Right renal cortex interstitium (tissue), 3 donors: ENCODE measurements at regions not wholly inside any gene's neighbourhood (a gene's known extent, or its start where the extent isn't known, plus 50 kb on each side); places are given as distances from the start of the nearest gene placed in this dataset.

Experiments
- DNase-seq, 3 donors: peaks; one replicate each; pipeline ENCODE4 v3.0.0-alpha.2; 2013; ENCODE audit warnings: low read depth in 3 of 3, low spot score in 2 of 3

GRCh38 chr5:3201941-3202340, 393.7 kb upstream of the IRX1 start:
- no peak for DNase-seq

- no peak for DNase-seq
Observed at GRCh38 chr5:3201121-3201520, 394.5 kb upstream of the IRX1 start.

DNA sequence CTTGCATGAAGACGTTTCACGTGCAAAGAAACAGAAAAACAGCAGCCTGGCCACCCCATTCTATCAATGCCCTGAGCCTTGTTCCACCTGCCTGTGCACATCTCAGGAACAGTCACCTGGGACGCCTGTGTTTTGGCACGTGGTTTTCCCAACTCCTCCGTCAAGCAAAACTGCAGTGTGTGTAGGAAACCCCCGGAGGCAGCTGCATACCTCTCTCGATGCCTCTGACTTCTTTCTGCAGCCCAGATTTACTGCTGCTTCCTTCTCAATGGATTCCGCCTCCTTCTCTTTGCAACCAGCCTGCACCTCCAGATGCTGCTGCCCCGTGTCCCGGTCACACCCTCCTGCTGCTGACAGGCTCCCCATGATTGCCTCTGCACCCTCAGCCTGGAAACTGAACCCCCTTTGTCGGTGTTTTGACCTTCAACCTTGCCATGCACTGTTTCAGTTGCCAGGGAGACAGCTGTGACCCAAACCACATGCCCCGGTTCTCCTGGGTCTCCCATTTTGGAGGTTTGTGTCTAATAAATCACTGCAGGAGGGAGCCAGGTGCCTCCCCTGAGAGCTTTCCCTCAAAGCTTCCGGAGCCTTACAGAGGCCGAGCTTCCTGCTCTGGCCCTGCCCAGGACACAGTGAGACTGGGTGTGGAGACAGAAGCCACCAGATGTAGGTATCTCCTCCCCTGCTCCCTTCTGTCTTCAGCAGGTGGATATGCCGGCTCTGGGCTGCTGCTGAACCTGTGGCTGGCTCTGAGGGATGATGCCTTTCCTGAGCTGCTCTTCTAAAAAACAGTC, 395.5 kb upstream of the IRX1 start:
- peak in 1 of 3 donors; percentile 8 for DNase-seq

DNA sequence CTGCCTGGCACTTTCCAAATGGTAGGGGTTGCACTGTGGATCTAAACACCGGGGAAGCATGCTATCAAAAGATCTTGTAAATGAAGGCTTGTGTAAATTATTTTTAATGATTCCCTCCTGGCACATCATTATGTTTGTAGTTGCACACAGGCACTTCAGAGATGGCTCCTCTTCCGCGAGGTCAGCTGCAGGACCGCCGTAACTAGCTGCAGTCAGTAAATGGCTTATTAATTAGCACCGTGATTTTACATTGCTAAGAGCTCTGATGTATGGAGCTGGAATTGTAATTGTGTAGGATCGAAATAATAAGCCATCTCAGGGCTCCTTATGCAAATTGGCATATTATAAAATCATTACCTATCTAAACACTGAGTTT, 397.6 kb upstream of the IRX1 start:
- no peak for DNase-seq

DNA sequence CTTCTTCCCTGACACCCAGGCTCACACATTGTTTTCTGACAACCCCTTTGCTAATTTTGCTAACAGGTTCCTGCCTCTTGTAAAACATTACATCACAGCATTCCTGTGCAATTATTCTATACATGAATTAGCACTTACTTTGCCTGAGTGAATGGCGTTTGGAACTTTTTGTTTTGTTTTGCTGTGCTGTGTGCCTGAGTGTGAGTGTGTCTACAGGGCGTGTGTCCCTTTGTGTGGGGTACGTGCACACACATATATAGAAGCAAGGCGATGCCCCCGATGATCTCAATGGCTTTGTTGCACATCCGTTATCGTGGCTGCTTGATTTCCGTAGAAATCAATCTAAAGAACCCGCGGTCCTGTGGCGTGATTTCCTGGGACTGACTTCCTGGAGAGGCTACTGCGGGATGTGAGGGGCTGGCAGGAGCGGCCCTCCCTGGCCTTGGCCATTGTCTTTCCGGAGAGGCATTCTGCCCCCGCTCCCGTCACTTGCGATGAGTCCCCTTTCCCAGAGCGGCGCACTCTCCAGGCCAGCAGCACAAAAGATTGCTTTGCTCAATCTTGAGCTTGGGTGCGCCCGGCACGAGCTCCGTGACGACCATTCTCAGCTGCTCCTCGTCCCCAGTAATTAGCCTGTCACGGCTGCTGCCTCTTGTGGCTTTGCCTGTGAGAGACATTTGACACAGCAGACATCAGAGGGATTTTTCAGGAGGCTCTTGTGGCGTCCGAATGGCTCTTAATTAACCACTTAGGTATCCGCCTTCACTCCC, 398.1 kb upstream of the IRX1 start:
- DNase-seq, result peak in 1 of 3 donors; percentile 41

- no peak for DNase-seq
Observed at GRCh38 chr5:3195994-3196393, 399.6 kb upstream of the IRX1 start.

DNA sequence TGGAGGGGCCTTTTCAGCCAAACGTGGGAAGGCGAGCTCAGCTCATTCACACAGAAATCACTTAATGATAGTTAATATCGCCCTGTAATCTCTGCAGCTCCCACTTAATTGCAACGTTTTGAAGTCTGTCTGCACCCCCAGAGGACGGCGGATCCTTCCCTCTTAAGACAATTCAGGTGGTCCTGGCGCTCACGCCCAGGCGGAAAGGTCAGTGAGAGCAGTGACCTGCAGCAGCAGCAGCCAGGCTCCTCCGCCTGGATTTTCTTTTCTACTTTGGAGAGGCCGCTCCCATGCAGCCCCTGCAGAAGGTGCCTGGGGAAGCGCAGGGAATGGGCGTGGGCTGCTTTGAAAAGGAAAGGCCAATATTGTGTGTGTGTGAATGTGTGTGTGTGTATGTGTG, 400.9 kb upstream of the IRX1 start:
- DNase-seq, result no peak

- peak in 1 of 3 donors; percentile 10 for DNase-seq
Observed at GRCh38 chr5:3194271-3194670, 401.4 kb upstream of the IRX1 start.

GRCh38 chr5:3191585-3191984, 404.0 kb upstream of the IRX1 start:
- DNase-seq, result no peak

DNA sequence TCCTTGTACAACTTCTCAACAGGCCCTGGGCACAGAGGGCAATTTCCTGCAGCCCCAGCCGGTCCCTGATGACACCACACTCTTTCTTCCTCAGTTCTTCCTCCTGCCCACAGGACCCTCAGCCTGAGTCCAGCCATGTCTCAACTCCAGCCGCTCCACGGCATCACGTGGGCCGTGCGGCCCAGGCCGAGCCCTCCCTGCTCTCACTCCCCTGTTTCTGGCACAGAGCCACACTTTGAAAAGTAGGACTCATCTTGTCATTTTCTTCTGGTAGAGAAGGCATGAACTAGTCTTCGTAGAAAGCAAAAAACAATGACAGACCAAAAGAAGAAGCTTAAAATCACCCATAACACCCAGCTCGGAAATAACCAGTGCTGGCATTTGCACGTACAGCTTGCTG, 404.7 kb upstream of the IRX1 start:
- DNase-seq, result no peak

- no peak for DNase-seq
Observed at GRCh38 chr5:3190433-3190832, 405.2 kb upstream of the IRX1 start.

DNA sequence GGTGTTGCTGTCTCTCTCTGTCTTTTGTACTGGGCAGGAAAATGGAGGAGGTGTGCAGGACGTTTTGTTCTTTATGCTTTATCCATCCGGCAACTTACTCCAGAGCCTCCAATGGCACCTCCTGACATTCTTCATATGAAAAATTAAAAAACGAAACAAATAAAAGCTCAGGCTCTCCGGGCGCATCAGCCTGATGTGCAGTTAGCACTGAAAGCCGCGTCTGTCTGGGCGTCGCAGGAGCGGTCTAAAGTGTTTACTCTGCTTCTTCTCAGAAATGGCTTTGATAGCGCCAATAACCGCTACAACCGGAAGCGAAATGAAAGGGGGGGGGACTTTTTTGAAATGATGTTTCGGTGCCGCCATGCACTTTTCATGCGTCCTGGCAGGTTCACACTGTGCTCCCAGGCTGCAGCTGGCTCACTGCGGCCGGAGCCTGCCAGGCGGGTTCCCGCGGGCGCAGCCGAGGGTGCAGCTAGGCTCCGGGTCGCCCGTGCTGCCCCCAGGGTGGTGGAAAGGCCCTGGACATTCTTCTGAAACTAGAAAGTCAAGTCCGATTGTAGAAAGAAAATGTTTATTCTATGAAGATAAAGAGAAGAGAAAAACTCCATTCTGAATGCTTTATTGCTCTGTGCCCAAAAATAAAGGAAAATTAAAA, 407.7 kb upstream of the IRX1 start:
- DNase-seq, result no peak

- no peak for DNase-seq
Observed at GRCh38 chr5:3186736-3187405, 408.8 kb upstream of the IRX1 start.

- no peak for DNase-seq
Observed at GRCh38 chr5:3186156-3186555, 409.5 kb upstream of the IRX1 start.

- DNase-seq, result no peak
Observed at GRCh38 chr5:3185488-3185887, 410.1 kb upstream of the IRX1 start.

- DNase-seq, result no peak
Observed at GRCh38 chr5:3182133-3182876, 413.3 kb upstream of the IRX1 start.

DNA sequence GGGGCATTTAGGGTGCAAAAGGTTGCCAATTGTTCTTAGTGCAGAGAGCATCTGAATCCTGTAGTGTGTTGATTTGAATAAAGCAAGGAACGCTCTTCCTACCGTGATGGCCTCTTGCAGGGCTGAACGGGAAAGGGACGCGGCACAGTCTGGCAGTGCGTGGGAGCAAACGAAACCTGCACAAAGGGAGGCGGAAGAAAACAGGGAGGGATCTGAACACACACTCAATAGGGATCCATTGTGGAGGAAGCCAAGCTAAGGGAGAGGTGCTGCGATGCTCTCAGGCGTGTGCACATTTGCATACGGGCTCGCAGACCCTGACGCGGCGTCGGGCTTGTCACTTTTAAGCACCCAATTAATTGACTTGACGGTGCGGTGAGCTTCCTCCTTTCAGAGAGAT, 414.0 kb upstream of the IRX1 start:
- no peak for DNase-seq

DNA sequence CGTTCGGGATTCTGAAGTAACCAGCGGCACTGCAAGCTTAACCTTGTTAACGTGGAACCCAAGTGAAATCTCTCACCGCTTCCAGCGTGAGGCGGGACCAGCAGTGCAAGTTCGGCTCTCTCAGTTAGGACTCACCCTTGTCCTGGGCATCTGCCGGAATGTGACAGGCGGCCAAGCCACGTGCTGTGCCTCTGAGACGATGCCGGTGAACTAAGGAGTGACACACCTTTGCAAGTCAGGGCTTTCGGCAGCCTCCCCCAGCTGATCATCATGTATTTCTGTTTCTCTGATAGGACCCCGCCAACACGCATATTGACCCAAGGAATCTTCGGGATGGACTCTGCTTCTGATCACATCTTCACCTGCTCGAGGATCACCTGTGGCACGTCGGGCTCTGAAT, 415.0 kb upstream of the IRX1 start:
- no peak for DNase-seq

DNA sequence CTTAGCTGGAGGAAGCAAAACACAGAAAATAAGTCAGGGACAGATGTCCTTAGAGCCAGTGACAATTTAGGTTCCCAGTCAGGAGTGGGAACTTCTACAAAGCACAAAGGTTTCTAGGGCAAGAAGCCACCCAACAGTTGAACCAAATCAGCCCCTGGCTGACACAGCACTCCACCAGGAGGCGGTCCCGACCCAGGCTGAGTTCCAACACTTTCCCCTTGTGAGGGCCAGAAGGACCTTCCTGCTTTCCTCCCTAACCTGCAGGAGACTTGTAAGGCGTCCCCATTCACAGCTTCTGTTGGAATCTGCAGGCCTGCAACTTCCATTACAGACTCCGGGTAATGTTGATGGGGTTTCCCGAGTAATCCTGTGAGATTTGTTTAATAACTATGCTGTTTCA, 416.4 kb upstream of the IRX1 start:
- DNase-seq, result no peak

DNA sequence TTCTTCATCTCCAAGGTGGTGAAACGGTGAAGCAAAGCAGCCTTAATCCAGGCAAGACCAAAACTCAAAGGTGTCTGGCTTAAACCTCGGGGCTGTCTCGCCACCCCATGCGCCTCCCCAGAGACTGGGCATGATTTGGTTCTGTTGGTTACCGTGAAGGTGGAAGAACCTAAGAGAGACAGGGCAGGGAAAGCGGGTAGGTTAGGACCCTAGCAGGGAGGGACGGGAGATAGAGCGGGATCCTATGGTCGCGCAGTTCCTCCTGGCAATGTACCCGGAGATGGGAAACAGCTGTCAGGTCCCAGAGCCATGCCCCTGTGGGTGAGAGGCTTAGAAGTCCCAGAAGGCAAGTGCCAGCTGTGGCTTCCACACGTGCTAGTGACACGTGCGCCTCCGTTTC, 418.3 kb upstream of the IRX1 start:
- no peak for DNase-seq

- DNase-seq, result no peak
Observed at GRCh38 chr5:3175416-3175815, 420.2 kb upstream of the IRX1 start.
